ENCODE measurements at regions not wholly inside any gene's neighbourhood (a gene's known extent, or its start where the extent isn't known, plus 50 kb on each side); places are given as distances from the start of the nearest gene placed in this dataset.

- no peak for ATAC-seq (ENCODE audit: low read depth)
- no peak for DNase-seq (ENCODE audit: low spot score)
- no peak for TF ChIP-seq CTCF (IDR thresholded peaks at IDR 0.05; ENCODE audit: poor library complexity, severe bottlenecking)
- Histone ChIP-seq H3K27me3 (ENCODE audit: insufficient read depth, poor library complexity, severe bottlenecking) (no peaks in the 10 kb centered on the region), H3K4me1 (ENCODE audit: insufficient read depth, poor library complexity, severe bottlenecking) (no peaks in the 10 kb centered on the region), H3K9me3 (ENCODE audit: severe bottlenecking) (no peaks in the 10 kb centered on the region), H3K36me3 (ENCODE audit: low read depth) (no peaks in the 10 kb centered on the region), H3K4me3 (ENCODE audit: severe bottlenecking) (no peak overlapping the region), H3K27ac (ENCODE audit: poor library complexity, severe bottlenecking) (no peak overlapping the region)
These were observed 62.1 kb upstream of the SHH start for GRCh38 chr7:155874411-155874810.

GRCh38 chr7:155874010-155874409, 61.7 kb upstream of the SHH start:
- H3K27me3 ChIP-seq (ENCODE audit: insufficient read depth, poor library complexity, severe bottlenecking): no peaks in the 10 kb centered on the region
- ATAC-seq (ENCODE audit: low read depth): no peak
- TF ChIP-seq CTCF (IDR thresholded peaks at IDR 0.05; ENCODE audit: poor library complexity, severe bottlenecking): no peak
- DNase-seq (ENCODE audit: low spot score): no peak
- no peaks in the 10 kb centered on the region for H3K36me3 ChIP-seq (ENCODE audit: low read depth)
- no peak overlapping the region for H3K4me3 ChIP-seq (ENCODE audit: severe bottlenecking)
- H3K4me1 ChIP-seq (ENCODE audit: insufficient read depth, poor library complexity, severe bottlenecking): no peaks in the 10 kb centered on the region
- no peaks in the 10 kb centered on the region for H3K9me3 ChIP-seq (ENCODE audit: severe bottlenecking)
- no peak overlapping the region for H3K27ac ChIP-seq (ENCODE audit: poor library complexity, severe bottlenecking)

GRCh38 chr7:155872678-155873369, 60.6 kb upstream of the SHH start:
- Histone ChIP-seq H3K9me3 (ENCODE audit: severe bottlenecking) (no peaks in the 10 kb centered on the region), H3K4me3 (ENCODE audit: severe bottlenecking) (no peak overlapping the region), H3K4me1 (ENCODE audit: insufficient read depth, poor library complexity, severe bottlenecking) (no peaks in the 10 kb centered on the region), H3K27me3 (ENCODE audit: insufficient read depth, poor library complexity, severe bottlenecking) (no peaks in the 10 kb centered on the region), H3K36me3 (ENCODE audit: low read depth) (no peaks in the 10 kb centered on the region), H3K27ac (ENCODE audit: poor library complexity, severe bottlenecking) (no peak overlapping the region)
- TF ChIP-seq CTCF (IDR thresholded peaks at IDR 0.05; ENCODE audit: poor library complexity, severe bottlenecking): no peak
- no peak for ATAC-seq (ENCODE audit: low read depth)
- DNase-seq (ENCODE audit: low spot score): no peak

GRCh38 chr7:155871211-155871610, 58.9 kb upstream of the SHH start:
- no peaks in the 10 kb centered on the region for H3K27me3 ChIP-seq (ENCODE audit: insufficient read depth, poor library complexity, severe bottlenecking)
- H3K4me1 ChIP-seq (ENCODE audit: insufficient read depth, poor library complexity, severe bottlenecking): no peaks in the 10 kb centered on the region
- ATAC-seq (ENCODE audit: low read depth): no peak
- no peak overlapping the region for H3K4me3 ChIP-seq (ENCODE audit: severe bottlenecking)
- no peaks in the 10 kb centered on the region for H3K36me3 ChIP-seq (ENCODE audit: low read depth)
- no peak for TF ChIP-seq CTCF (IDR thresholded peaks at IDR 0.05; ENCODE audit: poor library complexity, severe bottlenecking)
- DNase-seq (ENCODE audit: low spot score): no peak
- no peaks in the 10 kb centered on the region for H3K9me3 ChIP-seq (ENCODE audit: severe bottlenecking)
- H3K27ac ChIP-seq (ENCODE audit: poor library complexity, severe bottlenecking): no peak overlapping the region

Measured in RWPE2 (cell line).